ENCODE measurements at regions not wholly inside any gene's neighbourhood (a gene's known extent, or its start where the extent isn't known, plus 50 kb on each side); places are given as distances from the start of the nearest gene placed in this dataset.

DNA sequence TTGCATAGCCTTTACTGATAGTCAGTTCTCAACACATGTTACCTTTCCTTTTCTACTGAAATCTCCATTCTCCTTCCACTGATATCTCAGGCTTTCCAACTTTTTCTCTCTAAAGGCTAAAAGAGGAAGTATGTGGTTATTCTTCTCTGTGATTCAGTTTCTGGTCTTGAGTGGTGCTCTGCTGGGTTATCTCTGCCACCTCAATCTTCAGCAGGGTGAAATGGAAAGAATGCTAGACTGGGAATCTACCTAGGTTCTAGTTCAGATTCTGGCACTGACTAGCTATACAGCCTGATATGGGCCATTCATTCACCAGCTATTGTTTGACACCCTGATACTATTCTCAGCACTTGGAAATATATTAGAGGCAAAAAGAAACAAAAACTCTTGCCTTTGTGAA lies 124.9 kb upstream of the GRIA1 start:
- no peak overlapping the region for H2BK15ac ChIP-seq (ENCODE audit: low read length)
- no peak overlapping the region for H2BK5ac ChIP-seq (ENCODE audit: low read depth, low read length)
- no peak overlapping the region for H3K4me2 ChIP-seq (ENCODE audit: insufficient read depth in 1 of 2, low read depth in 2 of 2, low read length in 2 of 2)
- H3K36me3 ChIP-seq (ENCODE audit: control insufficient read depth in 2 of 4, insufficient read depth in 4 of 4, low read length in 3 of 4): no peaks in the 10 kb centered on the region
- TF ChIP-seq, protein P1, sequence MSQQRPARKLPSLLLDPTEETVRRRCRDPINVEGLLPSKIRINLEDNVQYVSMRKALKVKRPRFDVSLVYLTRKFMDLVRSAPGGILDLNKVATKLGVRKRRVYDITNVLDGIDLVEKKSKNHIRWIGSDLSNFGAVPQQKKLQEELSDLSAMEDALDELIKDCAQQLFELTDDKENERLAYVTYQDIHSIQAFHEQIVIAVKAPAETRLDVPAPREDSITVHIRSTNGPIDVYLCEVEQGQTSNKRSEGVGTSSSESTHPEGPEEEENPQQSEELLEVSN (IDR thresholded peaks at IDR 0.05): no peak
- TF ChIP-seq, protein P2, sequence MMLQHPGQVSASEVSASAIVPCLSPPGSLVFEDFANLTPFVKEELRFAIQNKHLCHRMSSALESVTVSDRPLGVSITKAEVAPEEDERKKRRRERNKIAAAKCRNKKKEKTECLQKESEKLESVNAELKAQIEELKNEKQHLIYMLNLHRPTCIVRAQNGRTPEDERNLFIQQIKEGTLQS (IDR thresholded peaks at IDR 0.05; ENCODE audit: insufficient read depth, low read depth, low read length): no peak
- TF ChIP-seq SUZ12 (IDR thresholded peaks at IDR 0.05; ENCODE audit: low read length) (no peak), POLR2AphosphoS5 (IDR thresholded peaks at IDR 0.05; ENCODE audit: low read depth, low read length) (no peak), SIN3A (conservative IDR thresholded peaks at IDR 0.05 in 1 of 2, IDR thresholded peaks at IDR 0.05 in 1 of 2; ENCODE audit: low read depth in 1 of 2, low read length in 2 of 2) (no peak), KDM5A (IDR thresholded peaks at IDR 0.05; ENCODE audit: low read length) (no peak), RAD21 (IDR thresholded peaks at IDR 0.05 in 1 of 2, conservative IDR thresholded peaks at IDR 0.05 in 1 of 2; ENCODE audit: low read depth in 2 of 2, low read length in 2 of 2) (no peak)
- no peak overlapping the region for H2BK120ac ChIP-seq (replicated peaks; ENCODE audit: low read depth, low read length)
- H4K20me1 ChIP-seq (replicated peaks in 1 of 2; ENCODE audit: control insufficient read depth in 1 of 2, insufficient read depth in 2 of 2, low read length in 2 of 2): no peaks in the 10 kb centered on the region
- H3K9ac ChIP-seq (replicated peaks in 1 of 4; ENCODE audit: extremely low read depth in 1 of 4, low read depth in 3 of 4, low read length in 3 of 4): no peak overlapping the region
- H3K23me2 ChIP-seq (ENCODE audit: low read depth, low read length): no peaks in the 10 kb centered on the region
- H3K79me2 ChIP-seq (ENCODE audit: control insufficient read depth in 1 of 2, insufficient read depth in 2 of 2, low read length in 2 of 2): no peaks in the 10 kb centered on the region
- H3K23ac ChIP-seq (ENCODE audit: insufficient read length): no peak overlapping the region
- no peak for DNase-seq (ENCODE audit: low read depth in 1 of 2, low spot score in 2 of 2)
- no peak for FAIRE-seq
- no peak overlapping the region for H3K18ac ChIP-seq (ENCODE audit: extremely low read depth, low read length)
- no peak overlapping the region for H2AK5ac ChIP-seq (ENCODE audit: low read depth, low read length)
- H3K4me1 ChIP-seq (replicated peaks in 1 of 4; ENCODE audit: control insufficient read depth in 3 of 4, insufficient read depth in 4 of 4, low read length in 3 of 4): peaks cover 0 to 3% (median 0%) of the 10 kb centered on the region in 4 experiments; a peak in 1 of 7 replicates
- no peak overlapping the region for H4K5ac ChIP-seq (ENCODE audit: insufficient read length, low read depth, low read length)
- no peak overlapping the region for H3K14ac ChIP-seq (ENCODE audit: insufficient read length)
- no peak overlapping the region for H3K4me3 ChIP-seq (ENCODE audit: extremely low read depth in 1 of 4, insufficient read depth in 2 of 4, low read depth in 3 of 4, low read length in 4 of 4)
- ChIA-PET POLR2A (ENCODE audit: partially characterized antibody) (no interaction called here), CTCF (ENCODE audit: partially characterized antibody) (no interaction called here)
- H4K91ac ChIP-seq (replicated peaks; ENCODE audit: insufficient read length, low read length): no peak overlapping the region
- no peak overlapping the region for H2AFZ ChIP-seq (ENCODE audit: low read length)
- H3K56ac ChIP-seq (replicated peaks; ENCODE audit: insufficient read length, low read depth, low read length): no peak overlapping the region
- no peak overlapping the region for H3K4ac ChIP-seq (replicated peaks; ENCODE audit: insufficient read length, low read depth, low read length)
- no peaks in the 10 kb centered on the region for H3K27me3 ChIP-seq (replicated peaks in 1 of 4; ENCODE audit: control insufficient read depth in 3 of 4, extremely low read depth in 1 of 4, insufficient read depth in 3 of 4, low read length in 3 of 4)
- no peak overlapping the region for H3K27ac ChIP-seq (ENCODE audit: low read depth, low read length)
- no peaks in the 10 kb centered on the region for H3K79me1 ChIP-seq (ENCODE audit: low read depth, low read length)
- H2BK20ac ChIP-seq (ENCODE audit: low read length): no peak overlapping the region
- no peaks in the 10 kb centered on the region for H3K9me3 ChIP-seq (ENCODE audit: insufficient read depth in 2 of 2, low read depth in 1 of 2, low read length in 1 of 2)
- H4K8ac ChIP-seq (ENCODE audit: extremely low read depth, insufficient read depth, low read length): no peak overlapping the region
- H2BK12ac ChIP-seq (ENCODE audit: low read depth, low read length): no peak overlapping the region
